SK-N-SH (cell line): ENCODE measurements at regions not wholly inside any gene's neighbourhood (a gene's known extent, or its start where the extent isn't known, plus 50 kb on each side); places are given as distances from the start of the nearest gene placed in this dataset.

ENCODE experiments used
- CTCF ChIA-PET: fragments of 300-600, 350-600 bp; formaldehyde crosslinking; extraction: SDS; loops from one replicate; lab custom pipeline; 2021; lab: Yijun Ruan, JAX
- POLR2A ChIA-PET: fragments of 350-600 bp; sonication (Branson Sonifier 250); formaldehyde crosslinking; extraction: SDS; loops from one replicate; lab custom pipeline; 2020; ENCODE audit warnings: antibody characterized with exemption, inconsistent platforms; lab: Yijun Ruan, JAX
- DNase-seq: peaks from one replicate; pipeline ENCODE4 v3.0.0; 2012
- H2AFZ ChIP-seq: fragments of 200-600 bp; sonication (generic); 2 replicates; pipeline ENCODE4 v1.8.1; 2016; ENCODE audit warnings: antibody characterized with exemption, mild to moderate bottlenecking, low read depth
- H3F3A ChIP-seq: fragments of 200-600 bp; sonication (generic); replicated peaks from 2 replicates; pipeline ENCODE3; 2016; ENCODE audit warnings: antibody characterized with exemption, mild to moderate bottlenecking; ENCODE audit not compliant: insufficient read depth
- H3K27ac ChIP-seq, 2 experiments: fragments of 200-500 bp in 1 of 2; fragments of 200-600 bp in 1 of 2; sonication (Bioruptor generic) in 1 of 2; sonication (generic), shearing (Covaris generic) in 1 of 2; 2 replicates each; pipeline versions ENCODE4 v1.5.1 to v1.6.1; 2014 to 2016; ENCODE audit warnings: low read depth in 2 of 2, inconsistent platforms in 1 of 2, low read length in 1 of 2, mild to moderate bottlenecking in 1 of 2, mixed read lengths in 1 of 2
- H3K27me3 ChIP-seq: fragments of 200-600 bp; sonication (generic), shearing (Covaris generic); 2 replicates; pipeline ENCODE4 v1.6.1; 2016; ENCODE audit warnings: mixed run types; ENCODE audit not compliant: insufficient read depth
- H3K36me3 ChIP-seq, 2 experiments: fragments of 200-500 bp in 1 of 2; fragments of 200-600 bp in 1 of 2; sonication (Bioruptor generic) in 1 of 2; sonication (generic) in 1 of 2; replicated peaks in 1 of 2; 2 replicates each; pipeline versions ENCODE3 to v1.5.1; 2014 to 2016; ENCODE audit warnings: low read length in 1 of 2, mild to moderate bottlenecking in 1 of 2; ENCODE audit not compliant: insufficient read depth in 2 of 2, control insufficient read depth in 1 of 2
- H3K4me1 ChIP-seq, 2 experiments: fragments of 200-500 bp in 1 of 2; fragments of 200-600 bp in 1 of 2; sonication (Bioruptor generic) in 1 of 2; sonication (generic), shearing (Covaris generic) in 1 of 2; 2 replicates each; pipeline versions ENCODE4 v1.5.1 to v1.6.1; 2014 to 2016; ENCODE audit warnings: low read depth in 1 of 2, low read length in 1 of 2, mixed run types in 1 of 2; ENCODE audit not compliant: insufficient read depth in 2 of 2, control insufficient read depth in 1 of 2
- H3K4me2 ChIP-seq: fragments of 200-600 bp; sonication (generic), shearing (Covaris generic); 2 replicates; pipeline ENCODE4 v1.6.1; 2017; ENCODE audit warnings: mixed run types
- H3K4me3 ChIP-seq, 2 experiments: fragments of 200-500 bp in 1 of 2; fragments of 200-600 bp in 1 of 2; sonication (Bioruptor generic) in 1 of 2; sonication (generic), shearing (Covaris generic) in 1 of 2; 2 replicates each; pipeline versions ENCODE4 v1.5.1 to v1.8.1; 2014 to 2016; ENCODE audit warnings: low read depth in 2 of 2, inconsistent platforms in 1 of 2, low read length in 1 of 2, mild to moderate bottlenecking in 1 of 2, mixed read lengths in 1 of 2, moderate library complexity in 1 of 2
- H3K79me2 ChIP-seq: fragments of 200-600 bp; sonication (generic); 2 replicates; pipeline ENCODE4 v1.8.1; 2017; ENCODE audit warnings: mild to moderate bottlenecking; ENCODE audit not compliant: insufficient read depth
- H3K9ac ChIP-seq: fragments of 200-600 bp; sonication (generic); 2 replicates; pipeline ENCODE4 v1.6.1; 2017; ENCODE audit warnings: mixed run types
- H3K9me2 ChIP-seq: fragments of 200-600 bp; sonication (generic); 2 replicates; pipeline ENCODE4 v1.6.1; 2017; ENCODE audit warnings: mixed run types
- H3K9me3 ChIP-seq: fragments of 200-600 bp; sonication (generic); 2 replicates; pipeline ENCODE4 v1.6.1; 2017; ENCODE audit warnings: mixed run types, mild to moderate bottlenecking, moderate library complexity
- H4K20me1 ChIP-seq: fragments of 200-600 bp; sonication (generic); 2 replicates; pipeline ENCODE4 v1.6.1; 2017; ENCODE audit warnings: mild to moderate bottlenecking, mixed run types; ENCODE audit not compliant: insufficient read depth
- CHD2 ChIP-seq: fragments of 150-350 bp; IDR thresholded peaks from 2 replicates; pipeline ENCODE4 v1.6.1; 2018; ENCODE audit warnings: low read length; ENCODE audit not compliant: partially characterized antibody
- CTCF ChIP-seq: fragments of 200-600 bp; sonication (generic); IDR thresholded peaks from 2 replicates; pipeline ENCODE4 v1.6.1; 2017; ENCODE audit warnings: antibody characterized with exemption, mild to moderate bottlenecking, moderate library complexity
- ELF1 ChIP-seq: IDR thresholded peaks from 2 replicates; pipeline ENCODE4 v1.4.0; 2012
- EP300 ChIP-seq, 2 experiments: IDR thresholded peaks; 2 replicates each; pipeline versions ENCODE4 v1.4.0 to v1.6.1; 2012; ENCODE audit warnings: borderline replicate concordance in 1 of 2, low read depth in 1 of 2, low read length in 1 of 2
- EZH2phosphoT487 ChIP-seq: fragments of 200-600 bp; sonication (generic); IDR thresholded peaks from 2 replicates; pipeline ENCODE4 v1.6.1; 2017; ENCODE audit warnings: low read depth, mixed run types, mild to moderate bottlenecking, antibody characterized with exemption, moderate library complexity, borderline replicate concordance
- FOXJ3 ChIP-seq: sonication (generic); formaldehyde crosslinking; IDR thresholded peaks from 2 replicates; pipeline ENCODE4 v1.5.1; 2020; ENCODE audit warnings: mild to moderate bottlenecking, missing genetic modification reagents
- FOXM1 ChIP-seq: IDR thresholded peaks from 2 replicates; pipeline ENCODE4 v1.4.0; 2012; ENCODE audit warnings: low read depth, mild to moderate bottlenecking
- GATA2 ChIP-seq: sonication (generic); formaldehyde crosslinking; IDR thresholded peaks from 2 replicates; pipeline ENCODE4 v1.5.0; 2020; ENCODE audit warnings: mild to moderate bottlenecking, missing genetic modification reagents
- MEF2A ChIP-seq: IDR thresholded peaks from 2 replicates; pipeline ENCODE4 v1.4.0; 2012; ENCODE audit warnings: low read depth, borderline replicate concordance
- NFIC ChIP-seq: IDR thresholded peaks from 2 replicates; pipeline ENCODE4 v1.4.0; 2012; ENCODE audit warnings: borderline replicate concordance
- NRF1 ChIP-seq: IDR thresholded peaks from 2 replicates; pipeline ENCODE4 v1.6.1; 2012; ENCODE audit warnings: low read depth, mild to moderate bottlenecking, low read length
- PBX3 ChIP-seq: IDR thresholded peaks from 2 replicates; pipeline ENCODE4; 2012
- POLR2AphosphoS5 ChIP-seq: IDR thresholded peaks from 2 replicates; pipeline ENCODE4 v1.6.1; 2012; ENCODE audit warnings: low read depth, low read length
- RAD21 ChIP-seq: IDR thresholded peaks from 2 replicates; pipeline ENCODE4 v1.6.1; 2012; ENCODE audit warnings: mild to moderate bottlenecking, low read length
- RCOR1 ChIP-seq: fragments of 150-350 bp; IDR thresholded peaks from 2 replicates; pipeline ENCODE4 v1.6.1; 2017; ENCODE audit warnings: antibody characterized with exemption, low read length
- RXRA ChIP-seq: IDR thresholded peaks from 2 replicates; pipeline ENCODE4 v1.4.0; 2012; ENCODE audit warnings: low read depth, mild to moderate bottlenecking, borderline replicate concordance
- SMC3 ChIP-seq: IDR thresholded peaks from 2 replicates; pipeline ENCODE4 v1.6.1; 2012; ENCODE audit warnings: low read depth, low read length, improper control_type of control experiment
- TAF1 ChIP-seq: IDR thresholded peaks from 2 replicates; pipeline ENCODE4 v1.6.1; 2012; ENCODE audit warnings: low read depth, mild to moderate bottlenecking, low read length, moderate library complexity, borderline replicate concordance
- TCF12 ChIP-seq: IDR thresholded peaks from 2 replicates; pipeline ENCODE4 v1.4.0; 2012
- TEAD4 ChIP-seq: IDR thresholded peaks from 2 replicates; pipeline ENCODE4 v1.4.0; 2012; ENCODE audit warnings: mild to moderate bottlenecking, borderline replicate concordance; ENCODE audit not compliant: insufficient read depth
- WGBS: methylation state at CpG from one replicate; pipeline ENCODE4 v1.1.6; 2017; ENCODE audit warnings: low lambda C conversion rate; 5-methylcytosine and 5-hydroxymethylcytosine counted together
- TF ChIP-seq, protein P1 (sequence below): fragments of 150-350 bp; IDR thresholded peaks from 2 replicates; pipeline ENCODE4 v1.6.1; 2016; ENCODE audit warnings: mild to moderate bottlenecking, low read depth, low read length

DNA sequence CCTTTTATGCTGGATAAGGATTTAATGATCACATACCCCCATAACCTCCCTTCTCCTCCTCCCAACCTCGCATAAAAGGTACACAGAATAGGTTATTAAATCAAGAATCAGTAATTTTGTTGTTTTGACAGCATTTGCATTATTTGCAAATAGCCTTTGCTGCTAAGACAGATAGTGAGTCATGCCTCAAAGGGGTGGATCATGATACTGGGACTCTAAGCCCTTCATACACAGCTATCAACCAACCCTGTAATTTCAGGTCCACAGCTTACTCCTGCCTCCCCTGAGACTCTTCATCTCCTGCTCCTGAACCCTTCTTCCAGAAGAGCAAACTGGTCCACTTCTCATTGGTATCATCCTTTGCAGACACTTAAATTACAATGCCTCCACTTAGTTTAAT, 73.8 kb upstream of the KLHL29 start (continued):
- TF ChIP-seq, protein P1, sequence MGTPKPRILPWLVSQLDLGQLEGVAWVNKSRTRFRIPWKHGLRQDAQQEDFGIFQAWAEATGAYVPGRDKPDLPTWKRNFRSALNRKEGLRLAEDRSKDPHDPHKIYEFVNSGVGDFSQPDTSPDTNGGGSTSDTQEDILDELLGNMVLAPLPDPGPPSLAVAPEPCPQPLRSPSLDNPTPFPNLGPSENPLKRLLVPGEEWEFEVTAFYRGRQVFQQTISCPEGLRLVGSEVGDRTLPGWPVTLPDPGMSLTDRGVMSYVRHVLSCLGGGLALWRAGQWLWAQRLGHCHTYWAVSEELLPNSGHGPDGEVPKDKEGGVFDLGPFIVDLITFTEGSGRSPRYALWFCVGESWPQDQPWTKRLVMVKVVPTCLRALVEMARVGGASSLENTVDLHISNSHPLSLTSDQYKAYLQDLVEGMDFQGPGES, result no peak
- TF ChIP-seq FOXJ3 (CRISPR knock-in tag) (no peak), NFIC (no peak), PBX3 (no peak), CHD2 (no peak), EP300 (IDR thresholded peaks at IDR 0.05; ENCODE audit: borderline replicate concordance in 1 of 2, low read depth in 1 of 2, low read length in 1 of 2) (no peak), NRF1 (no peak)

- WGBS, result 49% methylated on average over 10 of the region's 10 CpGs
- H3K9me3 ChIP-seq, result no peaks in the 10 kb centered on the region
- no peaks in the 10 kb centered on the region for H3K79me2 ChIP-seq
- H3K9ac ChIP-seq, result no peak overlapping the region
- peaks cover 5% of the 10 kb centered on the region; the same call in 1 of the 2 replicates for H3K27me3 ChIP-seq
- no peak overlapping the region for H3K4me2 ChIP-seq
- no peak overlapping the region for H3K27ac ChIP-seq
- peak; percentile 66 for DNase-seq
- H3K4me3 ChIP-seq, result no peak overlapping the region; a peak in 1 of 4 replicates
- no peaks in the 10 kb centered on the region for H3K9me2 ChIP-seq
- no peaks in the 10 kb centered on the region for H3F3A ChIP-seq
- H2AFZ ChIP-seq, result no peak overlapping the region
- no peaks in the 10 kb centered on the region for H3K36me3 ChIP-seq
- POLR2A ChIA-PET, result no interaction called here
- no peaks in the 10 kb centered on the region for H3K4me1 ChIP-seq
- H4K20me1 ChIP-seq, result no peaks in the 10 kb centered on the region
- CTCF ChIA-PET, result interaction anchor here (0.5 to 2.3 kb wide), 15 partner anchors 8 to 448 kb away, joined by 3 to 10 read pairs (median 3); no protein-coding TSS in a partner anchor
- TF ChIP-seq CTCF (peak; percentile 75), SMC3 (no peak), RAD21 (peak; percentile 58)
These were observed 71.9 kb upstream of the KLHL29 start for GRCh38 chr2:23312996-23313606.

GRCh38 chr2:23314687-23315086, 70.3 kb upstream of the KLHL29 start:
- Histone ChIP-seq H4K20me1 (no peaks in the 10 kb centered on the region), H3K36me3 (no peaks in the 10 kb centered on the region), H3K9ac (no peak overlapping the region), H2AFZ (no peak overlapping the region), H3K27ac (no peak overlapping the region), H3K4me2 (no peak overlapping the region), H3K9me2 (no peaks in the 10 kb centered on the region), H3K79me2 (no peaks in the 10 kb centered on the region), H3K4me1 (no peaks in the 10 kb centered on the region; a peak in 1 of 4 replicates), H3K9me3 (no peaks in the 10 kb centered on the region), H3K4me3 (no peak overlapping the region), H3F3A (no peaks in the 10 kb centered on the region), H3K27me3 (peaks cover 5% of the 10 kb centered on the region; the same call in 1 of the 2 replicates)
- ChIA-PET CTCF (interaction anchor here (0.6 kb wide), 1 partner anchor 10 kb away, joined by 3 read pairs; no protein-coding TSS in a partner anchor), POLR2A (no interaction called here)
- WGBS, result 30% methylated on average over 3 of the region's 3 CpGs
- no peak for DNase-seq
- TF ChIP-seq EZH2phosphoT487 (no peak), PBX3 (no peak), TEAD4 (no peak), RCOR1 (no peak), GATA2 (no peak), POLR2AphosphoS5 (no peak), TCF12 (no peak), MEF2A (no peak), FOXJ3 (CRISPR knock-in tag) (no peak), RXRA (no peak), ELF1 (no peak), FOXM1 (no peak), TAF1 (no peak)
